ENCODE measurements at regions not wholly inside any gene's neighbourhood (a gene's known extent, or its start where the extent isn't known, plus 50 kb on each side); places are given as distances from the start of the nearest gene placed in this dataset.

DNA sequence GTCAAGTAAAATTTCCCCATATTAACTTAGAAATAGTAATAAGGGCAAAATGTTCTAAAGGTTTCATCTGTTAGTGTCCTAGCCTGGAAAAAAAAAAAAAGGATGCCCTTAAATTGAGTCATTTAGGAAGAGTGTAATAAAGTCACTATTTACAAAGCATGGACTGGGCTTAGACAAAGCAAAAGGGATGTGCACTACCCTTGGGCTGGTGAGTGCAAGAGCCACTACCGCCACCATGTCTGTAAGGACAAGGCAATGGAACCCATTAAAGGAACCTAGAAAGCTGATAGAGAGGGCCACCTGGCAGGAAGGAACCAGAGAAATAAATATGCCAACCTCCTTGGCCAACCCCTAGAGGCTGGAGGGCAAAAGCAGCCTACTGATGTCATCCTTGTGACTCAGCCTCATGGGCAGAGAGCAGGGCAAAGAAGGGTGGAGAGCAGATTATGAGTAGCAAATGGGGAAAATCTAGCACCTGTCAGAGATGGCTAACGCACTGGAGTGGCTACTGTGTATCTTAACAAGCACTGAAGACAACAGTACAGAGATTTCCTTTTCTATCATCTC, 59.5 kb upstream of the FUT8 start:
- TF ChIP-seq, protein P1, sequence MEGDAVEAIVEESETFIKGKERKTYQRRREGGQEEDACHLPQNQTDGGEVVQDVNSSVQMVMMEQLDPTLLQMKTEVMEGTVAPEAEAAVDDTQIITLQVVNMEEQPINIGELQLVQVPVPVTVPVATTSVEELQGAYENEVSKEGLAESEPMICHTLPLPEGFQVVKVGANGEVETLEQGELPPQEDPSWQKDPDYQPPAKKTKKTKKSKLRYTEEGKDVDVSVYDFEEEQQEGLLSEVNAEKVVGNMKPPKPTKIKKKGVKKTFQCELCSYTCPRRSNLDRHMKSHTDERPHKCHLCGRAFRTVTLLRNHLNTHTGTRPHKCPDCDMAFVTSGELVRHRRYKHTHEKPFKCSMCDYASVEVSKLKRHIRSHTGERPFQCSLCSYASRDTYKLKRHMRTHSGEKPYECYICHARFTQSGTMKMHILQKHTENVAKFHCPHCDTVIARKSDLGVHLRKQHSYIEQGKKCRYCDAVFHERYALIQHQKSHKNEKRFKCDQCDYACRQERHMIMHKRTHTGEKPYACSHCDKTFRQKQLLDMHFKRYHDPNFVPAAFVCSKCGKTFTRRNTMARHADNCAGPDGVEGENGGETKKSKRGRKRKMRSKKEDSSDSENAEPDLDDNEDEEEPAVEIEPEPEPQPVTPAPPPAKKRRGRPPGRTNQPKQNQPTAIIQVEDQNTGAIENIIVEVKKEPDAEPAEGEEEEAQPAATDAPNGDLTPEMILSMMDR (IDR thresholded peaks at IDR 0.05) = no peak
- TF ChIP-seq POLR2AphosphoS5 (IDR thresholded peaks at IDR 0.05) (no peak), POLR2A (IDR thresholded peaks at IDR 0.05) (no peak), EP300 (IDR thresholded peaks at IDR 0.05) (no peak)

Data from upper lobe of left lung (tissue), 4 donors.